NCI-H69 (cell line): ENCODE measurements at regions not wholly inside any gene's neighbourhood (a gene's known extent, or its start where the extent isn't known, plus 50 kb on each side); places are given as distances from the start of the nearest gene placed in this dataset.
A peak's percentile ranks its signal among the peaks of the same experiment; 100 is the strongest.

Experiments used
- DNase-seq: peaks from one replicate; lab custom pipeline; 2025; lab: John Stamatoyannopoulos, UW

DNA sequence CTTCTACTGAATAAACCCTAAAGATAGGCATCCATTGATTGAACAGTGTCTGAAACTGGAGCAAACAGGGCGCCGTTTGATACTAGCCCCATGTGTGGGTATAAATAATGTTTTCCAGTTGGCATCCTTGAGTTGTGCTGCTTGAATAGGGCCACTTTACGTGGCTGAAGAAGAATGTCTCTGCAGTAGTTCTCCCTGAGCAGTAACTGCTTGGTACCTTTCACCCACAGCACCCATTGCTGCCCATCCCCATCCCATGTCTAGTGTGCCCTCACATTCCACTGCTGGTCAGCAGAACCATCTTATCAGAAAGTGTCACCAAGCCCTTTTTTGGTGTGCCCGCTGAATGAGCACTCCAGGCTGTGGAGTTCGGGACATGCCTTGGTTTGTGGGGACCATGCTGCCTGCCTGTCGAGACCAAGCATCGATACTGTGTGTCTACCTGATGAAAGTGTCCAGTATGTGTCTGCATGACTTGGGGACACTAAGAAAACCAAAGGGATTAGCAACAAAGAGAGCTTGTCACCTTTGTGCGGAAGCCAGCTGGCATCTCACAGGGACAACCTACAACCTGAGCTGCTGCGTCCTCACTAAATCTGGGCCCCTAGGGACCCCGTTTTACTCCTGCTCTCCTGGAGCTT, 162.0 kb downstream of the TM9SF2 start:
- DNase-seq: peak; percentile 95

- peak; percentile 85 for DNase-seq
Measured at GRCh38 chr13:99662678-99663077, 161.4 kb downstream of the TM9SF2 start.

- DNase-seq: peak; percentile 97
Measured at GRCh38 chr13:99661791-99662190, 160.5 kb downstream of the TM9SF2 start.

DNA sequence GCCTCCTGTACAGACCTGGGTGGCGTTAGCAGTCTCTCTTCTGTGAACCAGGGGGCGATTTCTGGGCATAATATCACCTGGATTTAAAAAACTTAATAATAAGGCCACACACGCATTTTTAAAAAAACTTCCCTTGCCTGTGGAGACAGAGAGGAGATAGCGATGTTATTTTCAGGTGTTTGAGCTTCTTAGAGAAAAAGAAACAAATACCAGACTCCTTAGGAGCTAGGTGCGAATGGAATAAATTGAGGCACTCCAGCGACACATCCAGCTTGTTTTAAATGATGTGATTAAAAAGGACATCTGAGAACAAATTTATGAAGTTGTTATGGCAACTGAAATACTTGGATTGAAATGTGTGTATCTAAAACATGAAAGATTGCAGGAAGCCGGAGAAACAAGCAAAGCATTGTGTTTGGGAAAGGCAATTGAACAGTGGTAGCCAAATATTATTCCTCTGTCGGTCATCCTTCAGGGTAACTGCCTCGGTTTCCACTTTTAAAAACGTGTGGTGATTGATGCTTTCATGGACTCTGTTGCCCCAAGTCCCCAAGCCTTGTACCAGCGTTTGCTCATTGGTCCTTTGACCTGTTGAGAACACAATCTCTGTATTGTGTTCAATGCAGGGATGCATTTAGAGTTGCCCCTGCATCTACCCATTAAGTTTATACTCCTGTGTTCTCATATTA, 158.7 kb downstream of the TM9SF2 start:
- peak; percentile 93 for DNase-seq

DNA sequence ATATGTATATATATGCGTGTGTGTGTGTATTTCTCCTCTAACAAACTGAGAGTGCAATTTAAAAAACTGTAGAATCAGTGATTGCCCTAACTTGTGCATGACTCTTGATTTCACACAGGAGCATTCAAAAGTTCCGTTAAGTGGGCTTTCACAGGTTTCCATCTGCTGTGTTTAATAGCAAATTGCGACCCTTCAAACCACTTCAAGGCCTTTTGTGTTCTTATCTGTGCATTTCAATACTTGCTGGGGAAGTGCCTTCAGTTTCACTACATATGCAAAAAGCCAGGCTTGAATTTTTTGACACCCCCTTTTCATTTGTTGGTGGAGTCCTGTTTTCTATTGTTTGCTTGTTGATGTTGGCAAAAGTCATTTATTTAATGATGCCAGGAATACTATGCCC, 158.0 kb downstream of the TM9SF2 start:
- DNase-seq: peak; percentile 79

- DNase-seq: peak; percentile 97
Measured at GRCh38 chr13:99658261-99658991, 157.2 kb downstream of the TM9SF2 start.

DNA sequence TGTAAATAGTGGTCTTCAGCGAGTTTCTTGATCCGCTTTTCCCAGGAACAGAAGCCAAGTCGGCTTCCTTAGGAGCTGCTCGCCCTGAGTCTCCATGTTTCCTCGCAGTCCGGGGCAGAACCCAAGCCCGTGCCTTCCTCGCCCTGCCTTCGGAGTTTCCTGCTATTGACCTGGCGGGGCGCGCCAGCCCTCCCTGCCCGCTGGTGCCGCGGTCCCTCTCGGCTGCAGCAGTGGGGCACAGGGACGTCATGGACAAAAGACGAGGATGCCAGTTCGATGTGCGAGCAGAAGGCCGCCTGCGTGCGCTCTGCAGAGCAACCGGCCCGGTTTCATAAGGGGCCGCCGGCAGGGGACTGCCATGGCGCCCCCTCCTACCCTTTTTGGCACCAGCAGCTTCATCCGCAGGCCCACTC, 156.6 kb downstream of the TM9SF2 start:
- DNase-seq: peak; percentile 91

- peak; percentile 85 for DNase-seq
Measured at GRCh38 chr13:99656844-99657381, 155.6 kb downstream of the TM9SF2 start.

- peak; percentile 95 for DNase-seq
Measured at GRCh38 chr13:99656092-99656745, 154.9 kb downstream of the TM9SF2 start.

DNA sequence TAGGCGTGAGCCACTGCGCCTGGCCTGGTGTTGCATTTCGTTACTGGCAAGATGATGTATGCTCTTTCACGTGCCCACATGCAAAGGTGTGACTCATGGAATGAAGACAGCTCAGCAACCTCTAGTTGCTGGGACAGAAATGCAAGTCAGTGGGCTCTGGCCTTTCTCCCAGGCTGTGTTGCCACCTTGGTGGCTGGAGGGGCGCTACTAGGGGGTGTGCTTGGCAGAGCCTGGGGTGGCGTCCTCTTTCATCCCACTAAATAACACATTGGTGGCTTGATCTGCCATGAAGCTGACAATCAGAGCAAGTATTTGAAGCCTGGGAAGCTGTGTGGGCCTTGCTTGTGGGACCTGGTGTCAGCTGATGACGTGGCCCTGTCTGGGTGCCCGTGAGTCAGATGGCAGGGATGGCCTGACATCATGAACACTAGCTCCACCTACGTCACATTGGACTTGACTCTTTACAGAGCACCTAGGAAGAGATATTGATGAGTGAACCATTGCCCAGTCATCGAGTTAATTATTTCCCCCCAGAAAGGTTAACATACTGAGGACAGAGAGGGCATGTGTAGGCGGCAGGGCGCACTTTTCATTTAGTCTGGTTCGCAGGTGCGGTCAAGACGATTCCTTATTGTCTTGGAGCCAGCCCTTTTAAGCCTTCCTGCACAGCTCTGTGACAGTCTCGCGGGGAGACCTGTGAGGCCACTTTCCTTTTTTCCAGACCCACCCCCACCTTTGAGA, 154.2 kb downstream of the TM9SF2 start:
- peak; percentile 61 for DNase-seq

- DNase-seq: no peak
Measured at GRCh38 chr13:99654076-99654475, 152.8 kb downstream of the TM9SF2 start.

DNA sequence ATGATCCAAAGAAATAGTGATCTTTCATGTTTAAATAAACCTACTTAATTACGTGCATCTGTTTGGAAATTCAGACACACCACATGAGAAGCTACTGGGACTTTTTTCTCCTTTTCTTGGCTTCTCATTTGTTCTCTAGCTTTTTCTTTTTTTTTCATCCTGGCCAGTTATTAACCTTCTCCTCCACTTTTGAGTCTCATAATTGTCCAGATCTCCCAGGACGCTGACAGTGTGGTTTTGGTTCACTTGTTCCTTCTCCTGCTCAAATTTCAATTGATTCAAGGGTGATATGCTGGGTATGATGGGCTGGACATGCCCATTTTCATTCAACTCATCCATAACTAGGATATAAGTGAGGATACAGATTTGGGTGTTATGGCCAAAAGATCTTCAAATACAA, 152.3 kb downstream of the TM9SF2 start:
- no peak for DNase-seq

- DNase-seq: no peak
Measured at GRCh38 chr13:99652901-99653300, 151.6 kb downstream of the TM9SF2 start.

GRCh38 chr13:99652141-99652540, 150.9 kb downstream of the TM9SF2 start:
- no peak for DNase-seq

- DNase-seq: no peak
Measured at GRCh38 chr13:99651016-99651415, 149.7 kb downstream of the TM9SF2 start.

- no peak for DNase-seq
Measured at GRCh38 chr13:99650410-99650809, 149.1 kb downstream of the TM9SF2 start.

GRCh38 chr13:99648927-99649326, 147.7 kb downstream of the TM9SF2 start:
- DNase-seq: no peak

- no peak for DNase-seq
Measured at GRCh38 chr13:99648066-99648665, 146.9 kb downstream of the TM9SF2 start.

GRCh38 chr13:99647596-99647985, 146.3 kb downstream of the TM9SF2 start:
- no peak for DNase-seq

DNA sequence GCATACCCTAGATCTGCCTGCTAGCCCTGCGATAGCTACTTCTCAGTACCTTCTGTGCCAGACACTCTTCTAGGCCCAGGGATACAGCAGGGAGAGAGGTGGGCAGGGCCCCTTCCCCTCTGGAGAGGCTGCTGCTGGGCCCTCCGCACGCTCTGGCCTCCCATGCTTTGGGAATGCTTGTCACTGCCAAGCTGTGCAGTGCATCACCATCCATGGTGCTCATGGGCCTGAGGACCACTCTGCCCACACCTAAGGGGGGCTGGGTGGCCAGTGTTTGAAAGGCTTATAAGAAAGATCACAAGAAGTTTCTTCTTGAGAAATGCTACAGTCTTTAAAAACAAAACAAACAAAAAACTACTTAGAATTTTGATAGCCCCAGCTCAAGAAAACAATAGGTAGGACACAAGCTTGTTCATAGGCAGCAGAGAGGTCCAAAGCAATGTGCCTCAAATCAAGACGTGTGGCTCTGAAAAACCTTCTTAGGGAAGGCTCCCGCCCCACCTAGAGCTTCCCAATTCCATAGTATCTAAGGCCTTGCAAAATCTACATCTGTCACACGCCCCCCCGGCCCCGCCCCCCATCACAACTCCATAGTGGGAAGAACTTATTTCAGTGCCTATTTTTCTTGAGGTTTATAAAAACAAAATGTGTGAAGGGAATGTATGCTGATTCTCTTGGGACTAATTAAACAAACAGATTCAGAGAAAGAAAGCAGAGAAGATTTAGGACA, 145.8 kb downstream of the TM9SF2 start:
- DNase-seq: no peak
